K562 (cell line): ENCODE measurements at regions not wholly inside any gene's neighbourhood (a gene's known extent, or its start where the extent isn't known, plus 50 kb on each side); places are given as distances from the start of the nearest gene placed in this dataset.
A peak's percentile ranks its signal among the peaks of the same experiment; 100 is the strongest.

Experiments
- ATAC-seq: fragments of 200-7000 bp; cut with Tn5 transposase; 3 replicates; pipeline ENCODE4 v1.9.1; 2020; ENCODE audit warnings: moderate library complexity
- BruUV-seq: library from RNA; stranded (reverse); fragments of 400-500 nt; replicated peaks from 2 replicates; lab custom pipeline; 2021; lab: Mats Ljungman, UMichigan
- CTCF ChIA-PET: fragments of 300-600 bp; formaldehyde crosslinking; extraction: SDS; loops from one replicate; lab custom pipeline; 2021; ENCODE audit warnings: low intra/inter-chr PET ratio; lab: Yijun Ruan, JAX
- POLR2A ChIA-PET: fragments of 300-600, 350-650 bp; sonication (Branson Sonifier 250); formaldehyde crosslinking; extraction: SDS; loops from one replicate; lab custom pipeline; 2021; ENCODE audit warnings: antibody characterized with exemption, inconsistent platforms; lab: Yijun Ruan, JAX
- DNase-seq, 4 experiments: peaks; one replicate each; pipeline versions ENCODE4 v3.0.0 to v3.0.0-alpha.2; 2011 to 2018; ENCODE audit warnings: low spot score in 3 of 4, mixed read lengths in 3 of 4; ENCODE audit errors: extremely low read depth in 1 of 4
- FAIRE-seq: peaks from 2 replicates; lab custom pipeline; 2011; peaks lifted over from hg19 to GRCh38; lab: Jason Lieb, UNC
- H2AFZ ChIP-seq: 2 replicates; pipeline ENCODE4 v1.6.0; 2011; ENCODE audit warnings: low read depth, low read length, control low read depth, inconsistent platforms
- H3K27ac ChIP-seq: fragments of 200-600 bp; 3 replicates; pipeline ENCODE4 v1.8.0; 2011; ENCODE audit warnings: low read depth, mild to moderate bottlenecking, control low read depth, inconsistent platforms, low read length, moderate library complexity, mixed read lengths; ENCODE audit errors: extremely low read depth
- H3K27me3 ChIP-seq, 2 experiments: fragments of 300-600 bp in 1 of 2; 2 replicates in 1 of 2; 3 replicates in 1 of 2; pipeline versions ENCODE4 v1.6.0 to v1.8.0; 2011; ENCODE audit warnings: inconsistent platforms in 2 of 2, low read length in 2 of 2, mild to moderate bottlenecking in 1 of 2, mixed read lengths in 1 of 2, moderate library complexity in 1 of 2; ENCODE audit not compliant: control insufficient read depth in 2 of 2, insufficient read depth in 2 of 2
- H3K36me3 ChIP-seq: fragments of 300-600 bp; 3 replicates; pipeline ENCODE4 v1.8.0; 2011; ENCODE audit warnings: mild to moderate bottlenecking, low read length, inconsistent platforms; ENCODE audit not compliant: control insufficient read depth, insufficient read depth
- H3K4me1 ChIP-seq, 2 experiments: fragments of 200-600 bp in 1 of 2; replicated peaks in 1 of 2; 2 replicates in 1 of 2; 3 replicates in 1 of 2; pipeline versions ENCODE4 v1.5.1 to v1.8.0; 2011; ENCODE audit warnings: inconsistent platforms in 2 of 2, low read length in 2 of 2, mild to moderate bottlenecking in 1 of 2, mixed read lengths in 1 of 2, moderate library complexity in 1 of 2; ENCODE audit not compliant: control insufficient read depth in 2 of 2, insufficient read depth in 2 of 2
- H3K4me2 ChIP-seq: 2 replicates; pipeline ENCODE4 v1.6.1; 2011; ENCODE audit warnings: low read length, control low read depth, inconsistent platforms, mixed read lengths; ENCODE audit not compliant: insufficient read depth
- H3K4me3 ChIP-seq: fragments of 200-600 bp; sonication (generic), shearing (Covaris generic); 2 replicates; pipeline ENCODE4 v1.5.1; 2016; ENCODE audit warnings: control low read depth, inconsistent platforms
- H3K79me2 ChIP-seq: fragments of 200-600 bp; 3 replicates; pipeline ENCODE4 v1.8.0; 2011; ENCODE audit warnings: low read length, inconsistent platforms; ENCODE audit not compliant: control insufficient read depth, insufficient read depth
- H3K9ac ChIP-seq, 2 experiments: 2 replicates each; pipeline versions ENCODE4 v1.6.0 to v1.6.1; 2011; ENCODE audit warnings: low read depth in 2 of 2, low read length in 2 of 2, control low read depth in 1 of 2, inconsistent platforms in 1 of 2, mild to moderate bottlenecking in 1 of 2, mixed read lengths in 1 of 2; ENCODE audit not compliant: insufficient read depth in 1 of 2
- H3K9me1 ChIP-seq: one replicate; pipeline ENCODE4 v1.6.0; 2011; ENCODE audit warnings: inconsistent platforms, mild to moderate bottlenecking, low read length, moderate library complexity; ENCODE audit not compliant: control insufficient read depth, insufficient read depth
- H3K9me3 ChIP-seq: replicated peaks from 2 replicates; pipeline ENCODE4 v1.5.1; 2011; ENCODE audit warnings: low read depth, low read length, inconsistent platforms; ENCODE audit not compliant: control insufficient read depth, insufficient read depth
- H4K20me1 ChIP-seq: replicated peaks from 2 replicates; pipeline ENCODE4 v1.6.1; 2011; ENCODE audit warnings: low read length, inconsistent platforms, mixed read lengths; ENCODE audit not compliant: control insufficient read depth, insufficient read depth
- CTCF ChIP-seq, 3 experiments: IDR thresholded peaks in 2 of 3; conservative IDR thresholded peaks in 1 of 3; 2 replicates each; pipeline ENCODE4 v1.5.1; 2011 to 2012; ENCODE audit warnings: low read length in 3 of 3, mild to moderate bottlenecking in 3 of 3, control low read depth in 2 of 3, improper control_type of control experiment in 1 of 3, inconsistent platforms in 1 of 3, low read depth in 1 of 3, mixed read lengths in 1 of 3, moderate library complexity in 1 of 3; ENCODE audit not compliant: insufficient read depth in 2 of 3
- PRDM10 ChIP-seq: fragments of 450-650 bp; IDR thresholded peaks from 2 replicates; pipeline ENCODE4 v1.6.1; 2018; ENCODE audit not compliant: partially characterized antibody
- RAD21 ChIP-seq, 2 experiments: fragments of 250-450 bp in 1 of 2; fragments of 450-650 bp in 1 of 2; sonication (Bioruptor Pico) in 1 of 2; formaldehyde crosslinking in 1 of 2; IDR thresholded peaks in 1 of 2; conservative IDR thresholded peaks in 1 of 2; 2 replicates each; pipeline versions ENCODE4 v1.4.0 to v1.8.0; 2020 to 2022; ENCODE audit warnings: mild to moderate bottlenecking in 2 of 2, moderate library complexity in 1 of 2
- TRIM24 ChIP-seq, 2 experiments: fragments of 450-650 bp; IDR thresholded peaks; 2 replicates each; pipeline ENCODE4 v1.6.1; 2016
- TRIM28 ChIP-seq: fragments of 450-650 bp; IDR thresholded peaks from 2 replicates; pipeline ENCODE4 v1.6.1; 2017
- ZNF699 ChIP-seq: fragments of 250-450 bp; sonication (Bioruptor Pico); IDR thresholded peaks from 2 replicates; pipeline ENCODE4 v1.8.0; 2021; ENCODE audit warnings: mild to moderate bottlenecking, moderate library complexity; ENCODE audit not compliant: insufficient replicate concordance
- WGBS: fragments of 100-300 bp; shearing (Covaris generic); methylation state at CpG from one replicate; pipeline ENCODE4 v1.1.6; 2016; ENCODE audit warnings: low coverage, mixed read lengths; ENCODE audit not compliant: insufficient coverage; ENCODE audit errors: missing lambda C conversion rate; 5-methylcytosine and 5-hydroxymethylcytosine counted together
- in situ Hi-C: fragments of 300-500 bp; cut with MboI; formaldehyde crosslinking; loops from 4 replicates; pipeline ENCODE4 v1.15.0; 2018; ENCODE audit warnings: inconsistent platforms, mixed read lengths
- intact Hi-C: fragments of 100-400 bp; cut with micrococcal nuclease; formaldehyde crosslinking; loops from 2 replicates; pipeline ENCODE4 v1.14.2; 2022

- no peak overlapping the region for H3K9ac ChIP-seq
- no peaks in the 10 kb centered on the region for H4K20me1 ChIP-seq
- ATAC-seq: peak; percentile 68
- no peaks in the 10 kb centered on the region for H3K4me1 ChIP-seq
- H3K36me3 ChIP-seq: no peaks in the 10 kb centered on the region
- H3K27ac ChIP-seq: no peak overlapping the region
- FAIRE-seq: no peak
- intact Hi-C loops (no loop called here), in situ Hi-C loops (no loop called here)
- TF ChIP-seq RAD21 (CRISPR knock-in tag; conservative IDR thresholded peaks at IDR 0.05 in 1 of 2, IDR thresholded peaks at IDR 0.05 in 1 of 2) (peak in 1 of 2 experiments; percentile 49; a peak in 2 of 4 replicates), ZNF699 (CRISPR knock-in tag) (no peak), PRDM10 (no peak), TRIM24 (IDR thresholded peaks at IDR 0.05) (no peak), CTCF (IDR thresholded peaks at IDR 0.05 in 2 of 3, conservative IDR thresholded peaks at IDR 0.05 in 1 of 3; ENCODE audit: insufficient read depth in 2 of 3, low read depth in 1 of 3, low read length in 3 of 3) (peak in 2 of 3 experiments; percentile 32 to 39; a peak in 2 of 6 replicates), TRIM28 (no peak)
- peak in 2 of 4 experiments; percentile 2 to 8 for DNase-seq
- POLR2A ChIA-PET: no interaction called here
- BruUV-seq: no TSS peak
- no peak overlapping the region for H3K4me2 ChIP-seq
- H3K79me2 ChIP-seq: no peaks in the 10 kb centered on the region
- CTCF ChIA-PET: no interaction called here
- WGBS: 1% methylated on average over 9 of the region's 9 CpGs
- no peak overlapping the region for H2AFZ ChIP-seq
- H3K4me3 ChIP-seq: no peak overlapping the region
- no peaks in the 10 kb centered on the region for H3K27me3 ChIP-seq
- H3K9me1 ChIP-seq: no peaks in the 10 kb centered on the region
- H3K9me3 ChIP-seq: no peaks in the 10 kb centered on the region
Measured at GRCh38 chr3:99114565-99115291, 213.2 kb upstream of the DCBLD2 start.
